Keratinocyte (primary cell): ENCODE measurements at regions not wholly inside any gene's neighbourhood (a gene's known extent, or its start where the extent isn't known, plus 50 kb on each side); places are given as distances from the start of the nearest gene placed in this dataset.

ENCODE experiments used
- DNase-seq: peaks from one replicate; pipeline ENCODE4 v3.0.0-alpha.2; 2011; ENCODE audit warnings: low read depth, missing footprints, low spot score
- FAIRE-seq: peaks from 2 replicates; lab custom pipeline; 2011; peaks lifted over from hg19 to GRCh38; lab: Jason Lieb, UNC
- H2AFZ ChIP-seq: 2 replicates; pipeline ENCODE4 v1.6.0; 2012; ENCODE audit warnings: low read length, control low read depth, inconsistent platforms; ENCODE audit not compliant: control insufficient read depth
- H3K27ac ChIP-seq: 2 replicates; pipeline ENCODE4 v1.5.1; 2011; ENCODE audit warnings: low read length; ENCODE audit not compliant: control insufficient read depth, insufficient read depth
- H3K27me3 ChIP-seq: 3 replicates; pipeline ENCODE4 v1.6.0; 2011; ENCODE audit warnings: low read length; ENCODE audit not compliant: control insufficient read depth, insufficient read depth; ENCODE audit errors: extremely low read depth
- H3K36me3 ChIP-seq, 2 experiments: 2 replicates in 1 of 2; 3 replicates in 1 of 2; pipeline ENCODE4 v1.5.1; 2011; ENCODE audit warnings: low read length in 2 of 2, mild to moderate bottlenecking in 1 of 2; ENCODE audit not compliant: control insufficient read depth in 2 of 2, insufficient read depth in 2 of 2; ENCODE audit errors: extremely low read depth in 1 of 2
- H3K4me1 ChIP-seq: 3 replicates; pipeline ENCODE4 v1.5.1; 2011; ENCODE audit warnings: low read length; ENCODE audit not compliant: control insufficient read depth, insufficient read depth; ENCODE audit errors: extremely low read depth
- H3K4me2 ChIP-seq: 3 replicates; pipeline ENCODE4 v1.6.0; 2011; ENCODE audit warnings: low read depth, low read length; ENCODE audit not compliant: control insufficient read depth, insufficient read depth; ENCODE audit errors: extremely low read depth
- H3K4me3 ChIP-seq, 3 experiments: fragments of 200-600 bp in 1 of 3; sonication (generic) in 1 of 3; 2 replicates in 2 of 3; 3 replicates in 1 of 3; pipeline ENCODE4 v1.5.1; 2011 to 2016; ENCODE audit warnings: low read length in 3 of 3, mild to moderate bottlenecking in 3 of 3, control low read depth in 2 of 3, inconsistent platforms in 1 of 3, low read depth in 1 of 3, mixed read lengths in 1 of 3, mixed run types in 1 of 3, moderate library complexity in 1 of 3; ENCODE audit not compliant: control insufficient read depth in 2 of 3, insufficient read depth in 2 of 3; ENCODE audit errors: extremely low read depth in 1 of 3
- H3K79me2 ChIP-seq: 2 replicates; pipeline ENCODE4 v1.6.0; 2012; ENCODE audit warnings: low read length; ENCODE audit not compliant: control insufficient read depth, insufficient read depth
- H3K9ac ChIP-seq: 3 replicates; pipeline ENCODE4 v1.6.0; 2011; ENCODE audit warnings: low read length; ENCODE audit not compliant: control insufficient read depth, insufficient read depth; ENCODE audit errors: extremely low read depth
- H3K9me1 ChIP-seq: 3 replicates; pipeline ENCODE4 v1.6.0; 2011; ENCODE audit warnings: low read length; ENCODE audit not compliant: control insufficient read depth, insufficient read depth; ENCODE audit errors: extremely low read depth
- H3K9me3 ChIP-seq: 2 replicates; pipeline ENCODE4 v1.5.1; 2012; ENCODE audit warnings: low read depth, low read length; ENCODE audit not compliant: control insufficient read depth
- H4K20me1 ChIP-seq: 3 replicates; pipeline ENCODE4 v1.6.0; 2011; ENCODE audit warnings: low read length; ENCODE audit not compliant: control insufficient read depth, insufficient read depth; ENCODE audit errors: extremely low read depth
- CTCF ChIP-seq, 3 experiments: IDR thresholded peaks in 1 of 3; conservative IDR thresholded peaks in 1 of 3; optimal IDR thresholded peaks in 1 of 3; 2 replicates in 2 of 3; 3 replicates in 1 of 3; pipeline versions ENCODE3 to v1.5.1; 2011; ENCODE audit warnings: low read length in 3 of 3, mild to moderate bottlenecking in 3 of 3, moderate library complexity in 2 of 3, control low read depth in 1 of 3, inconsistent platforms in 1 of 3; ENCODE audit not compliant: insufficient read depth in 2 of 3; ENCODE audit errors: extremely low read depth in 1 of 3
- EZH2 ChIP-seq: IDR thresholded peaks from one replicate; pipeline ENCODE4 v1.6.1; 2012; ENCODE audit warnings: inconsistent platforms, mild to moderate bottlenecking, low read length, moderate library complexity
- dilution Hi-C: fragments of 300-500 bp; cut with MboI; formaldehyde crosslinking; loops from one replicate; pipeline ENCODE4 v1.7.0; 2020; ENCODE audit warnings: low sequenced_read_pairs; ENCODE audit not compliant: extremely low pct_ligation_motif_present

DNA sequence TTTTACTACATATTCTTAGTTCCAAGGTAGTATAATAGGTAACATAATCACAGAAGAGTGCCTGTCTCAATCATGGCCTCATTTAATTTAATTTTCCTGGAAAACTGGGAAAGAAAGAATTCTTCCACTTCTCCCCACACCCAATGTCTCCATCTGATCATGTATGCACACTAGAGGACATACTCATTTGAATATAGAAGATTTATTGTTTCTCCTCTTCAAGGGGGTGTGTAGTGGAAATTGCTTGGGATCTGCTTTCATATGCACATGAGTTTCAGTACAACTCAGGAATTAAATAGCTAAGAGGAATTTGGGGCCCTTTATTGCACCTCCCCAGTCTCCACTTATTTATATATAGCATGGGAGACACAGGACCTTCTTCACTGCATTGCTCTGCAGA lies 285.1 kb downstream of the SH3GL2 start:
- Histone ChIP-seq H3K9me3 (no peaks in the 10 kb centered on the region), H3K36me3 (no peaks in the 10 kb centered on the region), H3K27ac (no peak overlapping the region), H3K4me1 (no peaks in the 10 kb centered on the region), H3K27me3 (no peaks in the 10 kb centered on the region), H4K20me1 (no peaks in the 10 kb centered on the region), H3K4me2 (no peak overlapping the region), H3K79me2 (no peaks in the 10 kb centered on the region), H2AFZ (no peak overlapping the region), H3K9ac (no peak overlapping the region), H3K9me1 (no peaks in the 10 kb centered on the region), H3K4me3 (no peak overlapping the region)
- FAIRE-seq, result no peak
- no peak for DNase-seq
- TF ChIP-seq EZH2 (no peak), CTCF (optimal IDR thresholded peaks at IDR 0.05 in 1 of 3, IDR thresholded peaks at IDR 0.05 in 1 of 3, conservative IDR thresholded peaks at IDR 0.05 in 1 of 3; ENCODE audit: extremely low read depth in 1 of 3, insufficient read depth in 2 of 3, low read length in 3 of 3) (no peak)
- dilution Hi-C loops, result no loop called here

DNA sequence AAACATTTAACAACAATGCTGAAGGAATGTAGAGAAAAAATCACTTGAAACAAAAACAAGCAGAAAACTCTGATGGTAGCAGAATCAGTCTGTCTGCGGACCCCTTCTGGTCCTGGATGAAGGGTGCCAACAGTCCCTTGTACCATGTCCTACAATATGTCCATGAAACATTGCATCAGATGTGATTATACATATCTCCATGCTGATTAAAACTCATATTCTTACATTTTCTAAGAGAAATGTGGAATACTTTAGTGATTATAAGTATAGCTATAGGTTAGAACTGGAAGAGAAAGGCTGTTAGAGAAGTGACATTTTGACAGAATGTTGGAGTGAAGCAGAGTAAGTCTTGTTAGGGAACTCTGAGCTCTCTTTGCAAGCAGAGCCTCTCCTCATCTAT lies 286.1 kb downstream of the SH3GL2 start:
- H3K9me1 ChIP-seq, result no peaks in the 10 kb centered on the region
- H3K4me1 ChIP-seq, result no peaks in the 10 kb centered on the region
- H4K20me1 ChIP-seq, result no peaks in the 10 kb centered on the region
- no peak overlapping the region for H3K4me3 ChIP-seq
- FAIRE-seq, result no peak
- no peaks in the 10 kb centered on the region for H3K27me3 ChIP-seq
- H3K9ac ChIP-seq, result no peak overlapping the region
- no peaks in the 10 kb centered on the region for H3K9me3 ChIP-seq
- no peaks in the 10 kb centered on the region for H3K79me2 ChIP-seq
- H3K4me2 ChIP-seq, result no peak overlapping the region
- TF ChIP-seq EZH2, result no peak
- TF ChIP-seq CTCF (optimal IDR thresholded peaks at IDR 0.05 in 1 of 3, IDR thresholded peaks at IDR 0.05 in 1 of 3, conservative IDR thresholded peaks at IDR 0.05 in 1 of 3; ENCODE audit: extremely low read depth in 1 of 3, insufficient read depth in 2 of 3, low read length in 3 of 3), result no peak
- no peak for DNase-seq
- H3K27ac ChIP-seq, result no peak overlapping the region
- dilution Hi-C loops, result no loop called here
- H2AFZ ChIP-seq, result no peak overlapping the region
- no peaks in the 10 kb centered on the region for H3K36me3 ChIP-seq
